Tibial nerve (tissue), 4 donors: ENCODE measurements at regions not wholly inside any gene's neighbourhood (a gene's known extent, or its start where the extent isn't known, plus 50 kb on each side); places are given as distances from the start of the nearest gene placed in this dataset.

Experiments
- DNase-seq, 2 donors: peaks; one replicate each; pipeline ENCODE4 v3.0.0-alpha.2; 2019; ENCODE audit warnings: low spot score in 2 of 2
- H3K27ac ChIP-seq, 4 donors: fragments of 200-600 bp; sonication (generic) in 3 of 4; one replicate each; pipeline ENCODE4 v1.5.1; 2017 to 2019; ENCODE audit warnings: mild to moderate bottlenecking in 1 of 4
- H3K27me3 ChIP-seq, 2 donors: fragments of 200-600 bp; sonication (generic) in 1 of 2; one replicate each; pipeline versions ENCODE4 v1.5.1 to v1.6.0; 2017 to 2019
- H3K36me3 ChIP-seq, 3 donors: fragments of 200-600 bp; sonication (generic); one replicate each; pipeline ENCODE4 v1.5.1; 2018 to 2019
- H3K4me1 ChIP-seq, 4 donors: fragments of 200-600 bp; sonication (generic) in 3 of 4; one replicate each; pipeline ENCODE4 v1.5.1; 2017 to 2019
- H3K4me3 ChIP-seq, 4 donors: fragments of 200-600 bp; sonication (generic) in 3 of 4; one replicate each; pipeline ENCODE4 v1.5.1; 2017 to 2019; ENCODE audit warnings: mild to moderate bottlenecking in 1 of 4, moderate library complexity in 1 of 4
- H3K9me3 ChIP-seq, 4 donors: fragments of 200-600 bp; sonication (generic) in 3 of 4; one replicate each; pipeline ENCODE4 v1.5.1; 2017 to 2019
- CTCF ChIP-seq, 5 experiments: fragments of 200-600 bp in 3 of 5; fragments of 450-650 bp in 2 of 5; sonication (generic) in 3 of 5; IDR thresholded peaks; one replicate each; pipeline ENCODE4 v1.5.1; 2016 to 2019; ENCODE audit warnings: antibody characterized with exemption in 5 of 5, mild to moderate bottlenecking in 3 of 5, moderate library complexity in 2 of 5
- EP300 ChIP-seq, 2 donors: sonication (generic); formaldehyde crosslinking; IDR thresholded peaks; one replicate each; pipeline ENCODE4 v1.6.1; 2017; ENCODE audit warnings: antibody characterized with exemption in 2 of 2, mild to moderate bottlenecking in 1 of 2
- POLR2A ChIP-seq, 2 donors: fragments of 450-650 bp; IDR thresholded peaks; one replicate each; pipeline ENCODE4 v1.6.1; 2017; ENCODE audit warnings: antibody characterized with exemption in 2 of 2, mild to moderate bottlenecking in 2 of 2, moderate library complexity in 2 of 2
- WGBS, 2 donors: methylation state at CpG; one replicate each; pipeline ENCODE4 v1.1.5; 2018; 5-methylcytosine and 5-hydroxymethylcytosine counted together

- Histone ChIP-seq H3K4me3 (no peak overlapping the region), H3K36me3 (no peaks in the 10 kb centered on the region), H3K9me3 (no peaks in the 10 kb centered on the region), H3K4me1 (no peaks in the 10 kb centered on the region), H3K27ac (no peak overlapping the region), H3K27me3 (no peaks in the 10 kb centered on the region)
- 85 to 87% methylated on average over 3 of the region's 3 CpGs for WGBS, 2 donors
- no peak for TF ChIP-seq EP300 (IDR thresholded peaks at IDR 0.05)
- no peak for TF ChIP-seq CTCF (IDR thresholded peaks at IDR 0.05)
- TF ChIP-seq POLR2A (IDR thresholded peaks at IDR 0.05) = no peak
- no peak for DNase-seq
These were observed 74.8 kb upstream of the NEBL start for GRCh38 chr10:20971901-20972300.

DNA sequence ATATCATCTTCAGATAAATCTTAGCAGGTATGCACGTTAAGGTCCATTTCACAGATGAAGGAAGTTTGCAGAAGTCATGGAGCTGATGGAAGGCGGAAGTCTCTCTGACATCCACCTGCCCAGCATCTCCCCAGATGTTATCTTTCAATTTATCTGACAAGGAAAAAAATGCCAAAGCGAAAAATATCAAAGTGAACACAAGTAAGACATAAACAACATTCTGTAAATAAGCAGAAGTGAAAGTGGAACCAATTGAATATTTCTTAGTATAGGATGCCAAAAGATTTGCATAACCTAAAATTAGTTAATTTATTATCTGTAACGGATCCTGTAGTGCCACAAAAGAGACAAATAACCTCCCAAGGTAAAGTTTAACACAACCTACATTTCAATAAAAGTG, 73.6 kb upstream of the NEBL start:
- no peak overlapping the region for H3K4me3 ChIP-seq
- H3K4me1 ChIP-seq = no peaks in the 10 kb centered on the region
- no peak overlapping the region for H3K27ac ChIP-seq
- no peak for DNase-seq
- WGBS, 2 donors = 84 to 91% methylated on average over 4 of the region's 4 CpGs
- TF ChIP-seq POLR2A (IDR thresholded peaks at IDR 0.05) (no peak), CTCF (IDR thresholded peaks at IDR 0.05) (no peak), EP300 (IDR thresholded peaks at IDR 0.05) (no peak)
- no peaks in the 10 kb centered on the region for H3K27me3 ChIP-seq
- no peaks in the 10 kb centered on the region for H3K36me3 ChIP-seq
- no peaks in the 10 kb centered on the region for H3K9me3 ChIP-seq

- DNase-seq = no peak
- WGBS, 2 donors = 80 to 98% methylated on average over 3 of the region's 3 CpGs
- TF ChIP-seq EP300 (IDR thresholded peaks at IDR 0.05) (no peak), POLR2A (IDR thresholded peaks at IDR 0.05) (no peak), CTCF (IDR thresholded peaks at IDR 0.05) (no peak)
These were observed 72.9 kb upstream of the NEBL start for GRCh38 chr10:20970044-20970443.

DNA sequence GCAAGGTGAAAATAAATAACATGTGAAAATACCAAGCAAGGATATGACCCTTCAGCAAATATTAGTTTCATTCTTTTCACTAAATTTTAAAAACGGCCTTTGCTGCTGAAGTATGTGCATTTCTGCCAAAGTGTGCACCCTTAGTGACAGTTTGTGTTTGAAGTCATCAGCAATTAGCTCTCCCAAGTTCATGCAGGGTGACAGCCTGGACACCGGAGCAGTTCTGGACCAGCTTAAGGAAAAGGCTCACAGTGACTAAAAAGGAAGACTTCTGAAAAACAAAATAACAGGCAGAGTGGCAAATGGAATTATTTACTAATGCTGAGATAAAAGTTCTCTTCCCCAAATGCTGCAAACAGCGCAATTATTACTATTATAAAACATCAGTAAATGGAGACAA, 69.3 kb upstream of the NEBL start:
- Histone ChIP-seq H3K4me3 (no peak overlapping the region), H3K4me1 (peaks cover 0 to 4% (median 0%) of the 10 kb centered on the region in 4 donors), H3K9me3 (peaks cover 0 to 10% (median 0%) of the 10 kb centered on the region in 4 donors), H3K27ac (no peak overlapping the region), H3K27me3 (no peaks in the 10 kb centered on the region), H3K36me3 (no peaks in the 10 kb centered on the region)
- no peak for TF ChIP-seq CTCF (IDR thresholded peaks at IDR 0.05)
- no peak for TF ChIP-seq POLR2A (IDR thresholded peaks at IDR 0.05)
- no peak for TF ChIP-seq EP300 (IDR thresholded peaks at IDR 0.05)
- DNase-seq = no peak
- WGBS, 2 donors = 77 to 84% methylated on average over 3 of the region's 3 CpGs

More at GRCh38 chr10:20970044-20970443, 72.9 kb upstream of the NEBL start:
- peaks cover 0 to 4% (median 0%) of the 10 kb centered on the region in 4 donors for H3K9me3 ChIP-seq
- H3K27ac ChIP-seq = no peak overlapping the region
- H3K27me3 ChIP-seq = no peaks in the 10 kb centered on the region
- no peaks in the 10 kb centered on the region for H3K4me1 ChIP-seq
- H3K36me3 ChIP-seq = no peaks in the 10 kb centered on the region
- H3K4me3 ChIP-seq = no peak overlapping the region

- WGBS, 2 donors = 88 to 89% methylated on average over 5 of the region's 5 CpGs
- Histone ChIP-seq H3K27ac (no peak overlapping the region), H3K4me1 (peaks cover 0 to 4% (median 0%) of the 10 kb centered on the region in 4 donors), H3K27me3 (no peaks in the 10 kb centered on the region), H3K4me3 (no peak overlapping the region), H3K36me3 (no peaks in the 10 kb centered on the region), H3K9me3 (peaks cover 0 to 10% (median 0%) of the 10 kb centered on the region in 4 donors)
- no peak for TF ChIP-seq CTCF (IDR thresholded peaks at IDR 0.05)
- TF ChIP-seq POLR2A (IDR thresholded peaks at IDR 0.05) = no peak
- TF ChIP-seq EP300 (IDR thresholded peaks at IDR 0.05) = no peak
- no peak for DNase-seq
These were observed 66.8 kb upstream of the NEBL start for GRCh38 chr10:20963721-20964595.
